GM12878 (cell line): ENCODE measurements at regions not wholly inside any gene's neighbourhood (a gene's known extent, or its start where the extent isn't known, plus 50 kb on each side); places are given as distances from the start of the nearest gene placed in this dataset.

Experiments
- ATAC-seq: fragments of 200-7000 bp; cut with Tn5 transposase; 3 replicates; pipeline ENCODE4 v1.9.1; 2020; ENCODE audit warnings: mild to moderate bottlenecking, moderate library complexity
- BruUV-seq: library from RNA; stranded (reverse); fragments of 400-500 nt; replicated peaks from 2 replicates; lab custom pipeline; 2021; lab: Mats Ljungman, UMichigan
- CTCF ChIA-PET: fragments of 300-600 bp; sonication (Branson Sonifier 250); formaldehyde crosslinking; extraction: SDS; loops from one replicate; lab custom pipeline; 2021; ENCODE audit warnings: inconsistent platforms; lab: Yijun Ruan, JAX
- POLR2A ChIA-PET: fragments of 350-600 bp; formaldehyde crosslinking; extraction: SDS; loops from one replicate; lab custom pipeline; 2021; ENCODE audit warnings: inconsistent platforms; lab: Charles Lee
- RAD21 ChIA-PET: fragments of 300-600 bp; sonication (Branson Sonifier 250); formaldehyde crosslinking; loops from one replicate; lab custom pipeline; 2023; ENCODE audit warnings: antibody characterized with exemption; ENCODE audit not compliant: unreplicated experiment; lab: Charles Lee
- SMC1A ChIA-PET: fragments of 300-600 bp; sonication (Branson Sonifier 250); formaldehyde crosslinking; loops from one replicate; lab custom pipeline; 2023; ENCODE audit not compliant: unreplicated experiment, uncharacterized antibody; lab: Charles Lee
- DNase-seq: peaks from one replicate; pipeline ENCODE4 v3.0.0-alpha.2; 2011; ENCODE audit warnings: low read depth, low spot score
- FAIRE-seq: peaks from 3 replicates; lab custom pipeline; 2011; peaks lifted over from hg19 to GRCh38; lab: Jason Lieb, UNC
- H2AFZ ChIP-seq: 2 replicates; pipeline ENCODE4 v1.6.0; 2011; ENCODE audit warnings: low read depth, low read length, control low read depth; ENCODE audit not compliant: control insufficient read depth
- H3K27ac ChIP-seq: 2 replicates; pipeline ENCODE4 v1.5.1; 2011; ENCODE audit warnings: control low read depth; ENCODE audit not compliant: control insufficient read depth, insufficient read depth
- H3K27me3 ChIP-seq, 2 experiments: replicated peaks in 1 of 2; 2 replicates each; pipeline versions ENCODE4 v1.6.0 to v1.6.1; 2011; ENCODE audit warnings: low read length in 1 of 2; ENCODE audit not compliant: control insufficient read depth in 2 of 2, insufficient read depth in 2 of 2
- H3K36me3 ChIP-seq, 2 experiments: 2 replicates each; pipeline ENCODE4 v1.5.1; 2011; ENCODE audit warnings: low read length in 1 of 2; ENCODE audit not compliant: control insufficient read depth in 2 of 2, insufficient read depth in 2 of 2
- H3K4me1 ChIP-seq: 2 replicates; pipeline ENCODE4 v1.6.1; 2011; ENCODE audit warnings: mild to moderate bottlenecking, low read length, moderate library complexity, mixed read lengths; ENCODE audit not compliant: control insufficient read depth, insufficient read depth
- H3K4me2 ChIP-seq: 2 replicates; pipeline ENCODE4 v1.6.0; 2011; ENCODE audit warnings: control low read depth; ENCODE audit not compliant: control insufficient read depth, insufficient read depth
- H3K4me3 ChIP-seq: fragments of 200-600 bp; sonication (generic); 2 replicates; pipeline ENCODE4 v1.5.1; 2016
- H3K79me2 ChIP-seq: 2 replicates; pipeline ENCODE4 v1.6.0; 2011; ENCODE audit warnings: low read length; ENCODE audit not compliant: control insufficient read depth, insufficient read depth
- H3K9ac ChIP-seq: 2 replicates; pipeline ENCODE4 v1.8.0; 2011; ENCODE audit warnings: low read length, control low read depth, mixed read lengths; ENCODE audit not compliant: control insufficient read depth, insufficient read depth
- H3K9me3 ChIP-seq: replicated peaks from 3 replicates; pipeline ENCODE4 v1.5.1; 2011; ENCODE audit warnings: mild to moderate bottlenecking, low read length; ENCODE audit not compliant: control insufficient read depth, insufficient read depth
- H4K20me1 ChIP-seq: 2 replicates; pipeline ENCODE4 v1.6.0; 2011; ENCODE audit not compliant: control insufficient read depth, insufficient read depth
- ATF7 ChIP-seq: fragments of 450-650 bp; IDR thresholded peaks from 2 replicates; pipeline ENCODE4 v1.6.1; 2016; ENCODE audit warnings: low read depth, mild to moderate bottlenecking
- BMI1 ChIP-seq: fragments of 450-650 bp; IDR thresholded peaks from 2 replicates; pipeline ENCODE4 v1.6.1; 2016; ENCODE audit warnings: mild to moderate bottlenecking, moderate library complexity, borderline replicate concordance
- DPF2 ChIP-seq: fragments of 450-650 bp; IDR thresholded peaks from 2 replicates; pipeline ENCODE4 v1.6.1; 2017; ENCODE audit warnings: mild to moderate bottlenecking
- GABPA ChIP-seq: IDR thresholded peaks from 2 replicates; pipeline ENCODE4 v1.6.1; 2014; ENCODE audit warnings: antibody characterized with exemption, low read depth, mild to moderate bottlenecking, inconsistent platforms
- IKZF2 ChIP-seq, 2 experiments: fragments of 450-650 bp; IDR thresholded peaks; 2 replicates each; pipeline ENCODE4 v1.6.1; 2017; ENCODE audit warnings: mild to moderate bottlenecking in 2 of 2, moderate library complexity in 2 of 2
- MYB ChIP-seq: fragments of 150-350 bp; IDR thresholded peaks from 2 replicates; pipeline ENCODE4 v1.6.1; 2014; ENCODE audit warnings: mild to moderate bottlenecking, low read depth, low read length, borderline replicate concordance
- RAD51 ChIP-seq: fragments of 450-650 bp; IDR thresholded peaks from 2 replicates; pipeline ENCODE4 v1.6.1; 2016; ENCODE audit warnings: moderate library complexity, mild to moderate bottlenecking, inconsistent platforms
- RELB ChIP-seq: fragments of 450-650 bp; IDR thresholded peaks from 2 replicates; pipeline ENCODE4 v1.6.1; 2017; ENCODE audit warnings: low read depth, mild to moderate bottlenecking, moderate library complexity
- SIN3A ChIP-seq: IDR thresholded peaks from 2 replicates; pipeline ENCODE4 v1.6.1; 2012; ENCODE audit warnings: low read depth, low read length, improper control_type of control experiment
- SP1 ChIP-seq: IDR thresholded peaks from one replicate; pipeline ENCODE4 v1.6.1; 2011; ENCODE audit warnings: low read depth, low read length
- YBX1 ChIP-seq: fragments of 450-650 bp; IDR thresholded peaks from 2 replicates; pipeline ENCODE4 v1.6.1; 2016; ENCODE audit warnings: antibody characterized with exemption
- ZNF274 ChIP-seq: IDR thresholded peaks from one replicate; pipeline ENCODE4 v1.8.0; 2011; ENCODE audit not compliant: insufficient read length, insufficient read depth
- ZNF622 ChIP-seq: fragments of 450-650 bp; IDR thresholded peaks from 2 replicates; pipeline ENCODE4 v1.6.1; 2017; ENCODE audit warnings: mild to moderate bottlenecking, inconsistent platforms
- WGBS: methylation state at CpG from one replicate; pipeline ENCODE4 v1.1.6; 2016; ENCODE audit warnings: low lambda C conversion rate; ENCODE audit not compliant: insufficient replicate concordance, insufficient coverage; ENCODE audit errors: missing lambda C conversion rate; 5-methylcytosine and 5-hydroxymethylcytosine counted together
- in situ Hi-C: fragments of 300-500 bp; cut with MboI; formaldehyde crosslinking; loops from 9 replicates; pipeline ENCODE4 v1.14.3; 2018; ENCODE audit warnings: mixed read lengths
- intact Hi-C: fragments of 100-400 bp; cut with micrococcal nuclease; formaldehyde crosslinking; loops from one replicate; pipeline ENCODE4 v1.14.2; 2022; ENCODE audit not compliant: unreplicated experiment
- TF ChIP-seq, protein P1 (sequence below): fragments of 150-350 bp; IDR thresholded peaks from 2 replicates; pipeline ENCODE4 v1.6.1; 2016; ENCODE audit warnings: low read depth, low read length

- Histone ChIP-seq H3K9ac (no peak overlapping the region), H2AFZ (no peak overlapping the region), H3K9me3 (no peaks in the 10 kb centered on the region), H3K4me3 (no peak overlapping the region), H3K36me3 (no peaks in the 10 kb centered on the region), H3K27ac (no peak overlapping the region), H3K79me2 (no peaks in the 10 kb centered on the region), H3K27me3 (no peaks in the 10 kb centered on the region), H3K4me2 (no peak overlapping the region), H4K20me1 (no peaks in the 10 kb centered on the region), H3K4me1 (no peaks in the 10 kb centered on the region)
- no peak for FAIRE-seq
- WGBS = 39% methylated on average over 9 of the region's 9 CpGs
- ChIA-PET CTCF (no interaction called here), POLR2A (no interaction called here), RAD21 (no interaction called here), SMC1A (no interaction called here)
- no peak for DNase-seq
- BruUV-seq = no TSS peak
- intact Hi-C loops (no loop called here), in situ Hi-C loops (no loop called here)
- ATAC-seq = no peak
- TF ChIP-seq DPF2 = no peak
- no peak for TF ChIP-seq SP1
- TF ChIP-seq RELB = no peak
- no peak for TF ChIP-seq YBX1
- TF ChIP-seq ATF7 = no peak
- no peak for TF ChIP-seq ZNF274
- TF ChIP-seq SIN3A = no peak
Measured at GRCh38 chr12:66962290-66962689, 283.4 kb upstream of the GRIP1 start.

GRCh38 chr12:66963901-66964300, 285.0 kb upstream of the GRIP1 start:
- FAIRE-seq (no peak), ATAC-seq (no peak), DNase-seq (no peak)
- Histone ChIP-seq H3K4me3 (no peak overlapping the region), H2AFZ (no peak overlapping the region), H3K4me1 (no peaks in the 10 kb centered on the region), H3K79me2 (no peaks in the 10 kb centered on the region), H3K27ac (no peak overlapping the region), H4K20me1 (no peaks in the 10 kb centered on the region), H3K9ac (no peak overlapping the region), H3K4me2 (no peak overlapping the region), H3K9me3 (no peaks in the 10 kb centered on the region), H3K27me3 (no peaks in the 10 kb centered on the region), H3K36me3 (no peaks in the 10 kb centered on the region)
- in situ Hi-C loops = no loop called here
- BruUV-seq = no TSS peak
- SMC1A ChIA-PET = no interaction called here
- POLR2A ChIA-PET = no interaction called here
- RAD21 ChIA-PET = no interaction called here
- intact Hi-C loops = no loop called here
- 69% methylated on average over 4 of the region's 4 CpGs for WGBS
- CTCF ChIA-PET = no interaction called here
- no peak for TF ChIP-seq RAD51
- no peak for TF ChIP-seq BMI1
- no peak for TF ChIP-seq IKZF2 (IDR thresholded peaks at IDR 0.05)
- no peak for TF ChIP-seq MYB
- no peak for TF ChIP-seq ZNF622
- TF ChIP-seq, protein P1, sequence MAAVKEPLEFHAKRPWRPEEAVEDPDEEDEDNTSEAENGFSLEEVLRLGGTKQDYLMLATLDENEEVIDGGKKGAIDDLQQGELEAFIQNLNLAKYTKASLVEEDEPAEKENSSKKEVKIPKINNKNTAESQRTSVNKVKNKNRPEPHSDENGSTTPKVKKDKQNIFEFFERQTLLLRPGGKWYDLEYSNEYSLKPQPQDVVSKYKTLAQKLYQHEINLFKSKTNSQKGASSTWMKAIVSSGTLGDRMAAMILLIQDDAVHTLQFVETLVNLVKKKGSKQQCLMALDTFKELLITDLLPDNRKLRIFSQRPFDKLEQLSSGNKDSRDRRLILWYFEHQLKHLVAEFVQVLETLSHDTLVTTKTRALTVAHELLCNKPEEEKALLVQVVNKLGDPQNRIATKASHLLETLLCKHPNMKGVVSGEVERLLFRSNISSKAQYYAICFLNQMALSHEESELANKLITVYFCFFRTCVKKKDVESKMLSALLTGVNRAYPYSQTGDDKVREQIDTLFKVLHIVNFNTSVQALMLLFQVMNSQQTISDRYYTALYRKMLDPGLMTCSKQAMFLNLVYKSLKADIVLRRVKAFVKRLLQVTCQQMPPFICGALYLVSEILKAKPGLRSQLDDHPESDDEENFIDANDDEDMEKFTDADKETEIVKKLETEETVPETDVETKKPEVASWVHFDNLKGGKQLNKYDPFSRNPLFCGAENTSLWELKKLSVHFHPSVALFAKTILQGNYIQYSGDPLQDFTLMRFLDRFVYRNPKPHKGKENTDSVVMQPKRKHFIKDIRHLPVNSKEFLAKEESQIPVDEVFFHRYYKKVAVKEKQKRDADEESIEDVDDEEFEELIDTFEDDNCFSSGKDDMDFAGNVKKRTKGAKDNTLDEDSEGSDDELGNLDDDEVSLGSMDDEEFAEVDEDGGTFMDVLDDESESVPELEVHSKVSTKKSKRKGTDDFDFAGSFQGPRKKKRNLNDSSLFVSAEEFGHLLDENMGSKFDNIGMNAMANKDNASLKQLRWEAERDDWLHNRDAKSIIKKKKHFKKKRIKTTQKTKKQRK = no peak
- TF ChIP-seq GABPA = no peak
